B cell (primary cell): ENCODE measurements at regions not wholly inside any gene's neighbourhood (a gene's known extent, or its start where the extent isn't known, plus 50 kb on each side); places are given as distances from the start of the nearest gene placed in this dataset.

Experiments
- ATAC-seq: fragments of 200-7000 bp; cut with Tn5 transposase; one replicate; pipeline ENCODE4 v1.10.0; 2021; ENCODE audit warnings: low read depth, mild to moderate bottlenecking, moderate number of reproducible peaks, moderate library complexity
- CTCF ChIA-PET: fragments of 350-600 bp; sonication (Branson Sonifier 250); formaldehyde crosslinking; loops from one replicate; lab custom pipeline; 2021; ENCODE audit warnings: antibody characterized with exemption, inconsistent platforms; lab: Charles Lee
- POLR2A ChIA-PET: fragments of 350-600 bp; sonication (Branson Sonifier 250); formaldehyde crosslinking; loops from one replicate; lab custom pipeline; 2021; ENCODE audit warnings: antibody characterized with exemption; lab: Charles Lee
- DNase-seq: peaks from one replicate; pipeline ENCODE4 v3.0.0; 2013
- H2AFZ ChIP-seq: 2 replicates; pipeline ENCODE4 v1.6.1; 2012; ENCODE audit warnings: mild to moderate bottlenecking, low read depth, low read length; ENCODE audit not compliant: insufficient read depth, poor library complexity, severe bottlenecking
- H3K27ac ChIP-seq, 2 donors: 1 replicate in 1 of 2; 2 replicates in 1 of 2; pipeline ENCODE4 v1.5.1; 2012 to 2013; ENCODE audit warnings: low read length in 2 of 2, mild to moderate bottlenecking in 2 of 2, moderate library complexity in 1 of 2
- H3K27me3 ChIP-seq, 4 experiments: fragments of 200-600 bp in 1 of 4; sonication (generic) in 1 of 4; replicated peaks in 1 of 4; 1 replicate in 2 of 4; 2 replicates in 2 of 4; pipeline versions ENCODE4 v1.6.1 to v1.7.0; 2013 to 2016; ENCODE audit warnings: low read length in 3 of 4, mild to moderate bottlenecking in 2 of 4, mixed read lengths in 1 of 4, moderate library complexity in 1 of 4; ENCODE audit not compliant: insufficient read depth in 4 of 4, control insufficient read depth in 3 of 4; ENCODE audit errors: control extremely low read depth in 1 of 4
- H3K36me3 ChIP-seq, 2 experiments: replicated peaks in 1 of 2; 1 replicate in 1 of 2; 2 replicates in 1 of 2; pipeline versions ENCODE4 v1.6.1 to v1.7.1; 2013; ENCODE audit warnings: low read length in 1 of 2; ENCODE audit not compliant: insufficient read depth in 2 of 2, control insufficient read depth in 1 of 2; ENCODE audit errors: control extremely low read depth in 1 of 2, extremely low read depth in 1 of 2
- H3K4me1 ChIP-seq, 2 donors: fragments of 200-600 bp in 1 of 2; sonication (generic) in 1 of 2; 1 replicate in 1 of 2; 2 replicates in 1 of 2; pipeline versions ENCODE4 v1.5.1 to v1.6.1; 2013 to 2017; ENCODE audit warnings: low read length in 2 of 2; ENCODE audit not compliant: control insufficient read depth in 2 of 2, insufficient read depth in 2 of 2
- H3K4me2 ChIP-seq: replicated peaks from 2 replicates; pipeline ENCODE3; 2012; ENCODE audit warnings: mild to moderate bottlenecking, low read depth, low read length; ENCODE audit not compliant: poor library complexity, severe bottlenecking
- H3K4me3 ChIP-seq, 5 experiments: fragments of 200-600 bp in 1 of 5; sonication (generic) in 1 of 5; 1 replicate in 3 of 5; 2 replicates in 2 of 5; pipeline versions ENCODE4 v1.5.1 to v1.7.0; 2011 to 2016; ENCODE audit warnings: low read length in 4 of 5, mild to moderate bottlenecking in 4 of 5, low read depth in 2 of 5, control low read depth in 1 of 5, moderate library complexity in 1 of 5; ENCODE audit not compliant: insufficient read depth in 1 of 5; ENCODE audit errors: control extremely low read depth in 1 of 5, extremely low read depth in 1 of 5
- H3K79me2 ChIP-seq: fragments of 200-600 bp; sonication (generic); one replicate; pipeline ENCODE4 v1.6.0; 2016; ENCODE audit warnings: low read length; ENCODE audit not compliant: control insufficient read depth, insufficient read depth
- H3K9ac ChIP-seq: fragments of 200-600 bp; sonication (generic); 2 replicates; pipeline ENCODE4 v1.6.1; 2017; ENCODE audit warnings: mild to moderate bottlenecking, low read length, moderate library complexity
- H3K9me3 ChIP-seq, 3 donors: one replicate each; pipeline versions ENCODE4 v1.6.1 to v1.7.1; 2013; ENCODE audit warnings: low read length in 2 of 3; ENCODE audit not compliant: control insufficient read depth in 2 of 3, insufficient read depth in 1 of 3; ENCODE audit errors: control extremely low read depth in 1 of 3
- H4K20me1 ChIP-seq: 2 replicates; pipeline ENCODE4 v1.6.0; 2012; ENCODE audit warnings: mild to moderate bottlenecking, low read length; ENCODE audit not compliant: insufficient read depth, control insufficient read depth, poor library complexity, severe bottlenecking
- H3K27ac Mint-ChIP-seq: one replicate; pipeline ENCODE4 v1.8.0; 2021; ENCODE audit warnings: mixed read lengths
- H3K27me3 Mint-ChIP-seq: one replicate; pipeline ENCODE4 v1.8.0; 2021; ENCODE audit warnings: mixed read lengths
- H3K4me1 Mint-ChIP-seq: one replicate; pipeline ENCODE4 v1.8.0; 2021; ENCODE audit warnings: mixed read lengths
- H3K4me3 Mint-ChIP-seq: one replicate; pipeline ENCODE4 v1.8.0; 2021; ENCODE audit warnings: mixed read lengths
- H3K9me3 Mint-ChIP-seq: one replicate; pipeline ENCODE4 v1.8.0; 2022; ENCODE audit warnings: mixed read lengths; ENCODE audit not compliant: insufficient read depth
- EZH2 ChIP-seq: IDR thresholded peaks from 2 replicates; pipeline ENCODE4 v1.6.1; 2012; ENCODE audit warnings: borderline replicate concordance, low read depth, mild to moderate bottlenecking, moderate library complexity, low read length; ENCODE audit not compliant: insufficient read depth, poor library complexity, severe bottlenecking
- WGBS: methylation state at CpG from one replicate; pipeline ENCODE4 v1.1.5; 2013; ENCODE audit warnings: missing lambda C conversion rate; ENCODE audit not compliant: insufficient coverage; 5-methylcytosine and 5-hydroxymethylcytosine counted together
- intact Hi-C: fragments of 100-400 bp; cut with micrococcal nuclease; formaldehyde crosslinking; loops from one replicate; pipeline ENCODE4 v1.10.0; 2022
- TF ChIP-seq, protein P1 (sequence below): fragments of 200-600 bp; IDR thresholded peaks from one replicate; pipeline ENCODE4 v1.8.0; 2022; ENCODE audit warnings: antibody characterized with exemption, mild to moderate bottlenecking

DNA sequence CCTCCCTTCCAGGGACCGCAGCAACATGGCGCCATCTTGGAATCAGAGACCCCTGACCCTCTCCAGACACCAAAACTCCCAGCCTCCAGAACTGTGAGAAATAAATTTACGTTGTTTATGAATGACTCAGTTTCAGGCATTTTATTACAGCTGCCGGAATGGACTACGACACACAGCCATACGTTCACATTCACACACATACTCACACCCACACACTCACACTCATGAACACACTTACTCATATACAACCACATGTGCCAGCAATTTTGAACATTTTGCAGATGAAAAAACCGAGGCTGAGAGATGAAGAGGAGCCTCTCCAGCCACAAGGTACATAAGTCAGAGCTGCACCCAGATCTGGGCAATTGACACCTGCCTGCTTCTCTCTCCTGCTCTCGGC, 151.0 kb upstream of the RAB4A start:
- intact Hi-C loops = no loop called here
- Histone ChIP-seq H3K4me2 (no peak overlapping the region), H3K9ac (no peak overlapping the region), H3K9me3 (peaks cover 0 to 16% (median 0%) of the 10 kb centered on the region in 3 donors), H4K20me1 (no peaks in the 10 kb centered on the region), H2AFZ (no peak overlapping the region), H3K4me3 (no peak overlapping the region), H3K27me3 (no peaks in the 10 kb centered on the region), H3K27ac (no peak overlapping the region), H3K79me2 (no peaks in the 10 kb centered on the region), H3K36me3 (no peaks in the 10 kb centered on the region), H3K4me1 (peaks cover 0 to 3% of the 10 kb centered on the region in 2 donors)
- 96% methylated on average over 5 of the region's 8 CpGs for WGBS
- Mint-ChIP-seq H3K27ac (no peak overlapping the region), H3K4me1 (no peaks in the 10 kb centered on the region), H3K27me3 (peaks cover 12% of the 10 kb centered on the region), H3K4me3 (no peak overlapping the region), H3K9me3 (peaks cover 3% of the 10 kb centered on the region)
- ATAC-seq (no peak), DNase-seq (no peak)
- POLR2A ChIA-PET = no interaction called here
- TF ChIP-seq EZH2 = no peak
- TF ChIP-seq, protein P1, sequence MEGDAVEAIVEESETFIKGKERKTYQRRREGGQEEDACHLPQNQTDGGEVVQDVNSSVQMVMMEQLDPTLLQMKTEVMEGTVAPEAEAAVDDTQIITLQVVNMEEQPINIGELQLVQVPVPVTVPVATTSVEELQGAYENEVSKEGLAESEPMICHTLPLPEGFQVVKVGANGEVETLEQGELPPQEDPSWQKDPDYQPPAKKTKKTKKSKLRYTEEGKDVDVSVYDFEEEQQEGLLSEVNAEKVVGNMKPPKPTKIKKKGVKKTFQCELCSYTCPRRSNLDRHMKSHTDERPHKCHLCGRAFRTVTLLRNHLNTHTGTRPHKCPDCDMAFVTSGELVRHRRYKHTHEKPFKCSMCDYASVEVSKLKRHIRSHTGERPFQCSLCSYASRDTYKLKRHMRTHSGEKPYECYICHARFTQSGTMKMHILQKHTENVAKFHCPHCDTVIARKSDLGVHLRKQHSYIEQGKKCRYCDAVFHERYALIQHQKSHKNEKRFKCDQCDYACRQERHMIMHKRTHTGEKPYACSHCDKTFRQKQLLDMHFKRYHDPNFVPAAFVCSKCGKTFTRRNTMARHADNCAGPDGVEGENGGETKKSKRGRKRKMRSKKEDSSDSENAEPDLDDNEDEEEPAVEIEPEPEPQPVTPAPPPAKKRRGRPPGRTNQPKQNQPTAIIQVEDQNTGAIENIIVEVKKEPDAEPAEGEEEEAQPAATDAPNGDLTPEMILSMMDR = no peak
- CTCF ChIA-PET = no interaction called here

DNA sequence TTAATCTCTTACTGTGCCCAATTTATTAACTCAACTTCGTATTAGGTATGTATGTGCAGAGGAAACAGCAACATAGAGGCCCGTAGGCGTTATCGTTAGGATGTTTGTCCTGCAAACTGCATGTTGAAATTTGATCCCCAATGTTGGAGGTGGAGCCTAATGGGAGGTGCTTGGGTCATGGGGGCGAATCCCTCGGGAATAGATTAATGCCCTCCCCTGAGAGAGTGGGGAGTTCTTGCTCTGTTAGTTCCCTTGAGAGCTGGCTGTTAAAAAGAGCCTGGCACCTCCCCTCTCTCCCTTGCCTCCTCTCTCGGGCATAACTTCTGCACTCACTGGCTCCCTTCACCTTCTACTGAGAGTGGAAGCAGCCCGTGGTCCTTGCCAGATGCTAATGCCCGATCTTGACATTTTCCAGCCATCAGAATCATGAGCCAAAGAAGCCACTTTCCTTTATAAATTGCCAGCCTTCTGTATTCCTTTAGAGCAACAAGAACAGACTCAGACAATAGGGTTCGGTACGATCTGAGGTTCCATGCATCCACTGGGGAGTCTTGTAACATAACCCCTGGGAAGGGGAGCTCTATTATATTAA, 149.0 kb upstream of the RAB4A start:
- H3K79me2 ChIP-seq = no peaks in the 10 kb centered on the region
- no peak overlapping the region for H3K27ac ChIP-seq
- ChIA-PET POLR2A (no interaction called here), CTCF (no interaction called here)
- no peak overlapping the region for H3K4me3 ChIP-seq
- H3K27me3 ChIP-seq = no peaks in the 10 kb centered on the region
- Mint-ChIP-seq H3K4me3 (no peak overlapping the region), H3K4me1 (no peaks in the 10 kb centered on the region), H3K27me3 (peaks cover 14% of the 10 kb centered on the region), H3K27ac (no peak overlapping the region), H3K9me3 (peaks cover 3% of the 10 kb centered on the region)
- intact Hi-C loops = no loop called here
- no peak overlapping the region for H3K9ac ChIP-seq
- H3K4me1 ChIP-seq = peaks cover 0 to 3% of the 10 kb centered on the region in 2 donors
- H3K36me3 ChIP-seq = no peaks in the 10 kb centered on the region
- no peak overlapping the region for H2AFZ ChIP-seq
- H3K9me3 ChIP-seq = peaks cover 0 to 16% (median 0%) of the 10 kb centered on the region in 3 donors
- DNase-seq = no peak
- no peak overlapping the region for H3K4me2 ChIP-seq
- no peak for ATAC-seq
- no peaks in the 10 kb centered on the region for H4K20me1 ChIP-seq
- TF ChIP-seq, protein P1 = no peak
- no peak for TF ChIP-seq EZH2
- 79% methylated on average over 6 of the region's 11 CpGs for WGBS
